Calu3 (cell line): ENCODE measurements at regions not wholly inside any gene's neighbourhood (a gene's known extent, or its start where the extent isn't known, plus 50 kb on each side); places are given as distances from the start of the nearest gene placed in this dataset.

Experiments used
- BruUV-seq: library from RNA; stranded (reverse); fragments of 400-500 nt; replicated peaks from 2 replicates; lab custom pipeline; 2021; lab: Mats Ljungman, UMichigan
- CTCF ChIA-PET: fragments of 300-600 bp; sonication (Branson Sonifier 250); formaldehyde crosslinking; loops from one replicate; lab custom pipeline; 2022; ENCODE audit warnings: antibody characterized with exemption; lab: Charles Lee
- DNase-seq: peaks from one replicate; pipeline ENCODE4 v3.0.0; 2022
- H3K27ac Mint-ChIP-seq: one replicate; pipeline ENCODE4 v1.8.0; 2022; ENCODE audit warnings: mixed read lengths; ENCODE audit not compliant: unreplicated experiment
- H3K27me3 Mint-ChIP-seq: one replicate; pipeline ENCODE4 v1.8.0; 2022; ENCODE audit warnings: mixed read lengths; ENCODE audit not compliant: unreplicated experiment
- H3K36me3 Mint-ChIP-seq: one replicate; pipeline ENCODE4 v1.8.0; 2022; ENCODE audit warnings: mild to moderate bottlenecking, moderate library complexity, mixed read lengths; ENCODE audit not compliant: insufficient read depth, unreplicated experiment
- H3K4me1 Mint-ChIP-seq: one replicate; pipeline ENCODE4 v1.8.0; 2022; ENCODE audit warnings: mild to moderate bottlenecking, low read depth, mixed read lengths; ENCODE audit not compliant: unreplicated experiment
- H3K4me3 Mint-ChIP-seq: one replicate; pipeline ENCODE4 v1.8.0; 2022; ENCODE audit warnings: mild to moderate bottlenecking, low read depth, moderate library complexity, mixed read lengths; ENCODE audit not compliant: unreplicated experiment
- H3K9me3 Mint-ChIP-seq: one replicate; pipeline ENCODE4 v1.8.0; 2022; ENCODE audit warnings: low read depth, mixed read lengths; ENCODE audit not compliant: unreplicated experiment
- CTCF ChIP-seq: fragments of 200-600 bp; IDR thresholded peaks from one replicate; pipeline ENCODE4 v1.8.0; 2022; ENCODE audit warnings: antibody characterized with exemption; ENCODE audit not compliant: unreplicated experiment
- intact Hi-C: fragments of 100-400 bp; cut with micrococcal nuclease; formaldehyde crosslinking; loops from one replicate; pipeline ENCODE4 v1.10.0; 2022; ENCODE audit not compliant: unreplicated experiment

GRCh38 chr20:17808357-17808756 is 108.6 kb downstream of the BANF2 start:
- no TSS peak for BruUV-seq
- no peak overlapping the region for H3K27ac Mint-ChIP-seq
- no peaks in the 10 kb centered on the region for H3K27me3 Mint-ChIP-seq
- intact Hi-C loops = no loop called here
- no peak for TF ChIP-seq CTCF
- no peaks in the 10 kb centered on the region for H3K36me3 Mint-ChIP-seq
- H3K4me1 Mint-ChIP-seq = no peaks in the 10 kb centered on the region
- no peak overlapping the region for H3K4me3 Mint-ChIP-seq
- CTCF ChIA-PET = no interaction called here
- H3K9me3 Mint-ChIP-seq = no peaks in the 10 kb centered on the region
- no peak for DNase-seq

GRCh38 chr20:17807651-17808050 is 107.9 kb downstream of the BANF2 start:
- Mint-ChIP-seq H3K27ac (no peak overlapping the region), H3K4me3 (no peak overlapping the region), H3K36me3 (no peaks in the 10 kb centered on the region), H3K27me3 (no peaks in the 10 kb centered on the region), H3K4me1 (no peaks in the 10 kb centered on the region), H3K9me3 (no peaks in the 10 kb centered on the region)
- no peak for TF ChIP-seq CTCF
- intact Hi-C loops = no loop called here
- no peak for DNase-seq
- no TSS peak for BruUV-seq
- CTCF ChIA-PET = no interaction called here

DNA sequence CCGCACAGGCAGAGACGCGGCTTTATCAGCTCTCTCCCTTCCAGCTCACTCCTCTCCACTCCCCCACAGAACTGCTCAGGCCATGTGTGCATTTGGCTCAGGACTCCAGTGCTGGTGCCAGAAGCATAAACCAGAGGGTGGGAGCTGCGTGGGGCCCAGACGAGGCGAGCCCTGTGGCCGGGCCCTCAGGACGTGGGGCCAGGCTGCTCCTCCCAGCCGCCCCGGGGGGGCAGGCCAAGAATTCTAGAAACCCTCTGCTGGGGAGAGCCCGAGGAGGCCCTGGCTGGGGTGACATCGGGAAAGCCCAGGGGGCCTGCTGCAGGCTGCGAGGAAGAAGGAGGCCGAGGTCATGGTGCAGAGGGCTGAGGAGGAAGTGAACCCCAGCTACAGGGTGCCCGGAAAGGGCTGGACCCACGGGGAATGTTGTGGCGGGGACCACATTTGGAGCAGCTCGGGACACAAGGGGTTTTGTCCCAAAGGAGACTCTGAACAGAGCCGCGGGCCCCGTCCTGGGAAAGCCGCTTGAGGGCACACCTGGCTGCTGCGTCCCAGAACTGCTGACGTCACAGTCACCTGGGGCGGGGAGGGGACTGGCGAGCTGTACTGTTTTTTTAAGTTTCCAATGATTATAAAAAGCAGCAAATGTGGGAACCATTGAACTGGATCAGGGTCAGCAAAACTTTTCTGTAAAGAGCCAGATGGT is 107.1 kb downstream of the BANF2 start:
- Mint-ChIP-seq H3K4me1 (no peaks in the 10 kb centered on the region), H3K27me3 (no peaks in the 10 kb centered on the region), H3K9me3 (no peaks in the 10 kb centered on the region), H3K27ac (no peak overlapping the region), H3K4me3 (no peak overlapping the region), H3K36me3 (no peaks in the 10 kb centered on the region)
- DNase-seq = no peak
- BruUV-seq = no TSS peak
- no peak for TF ChIP-seq CTCF
- intact Hi-C loops = no loop called here
- CTCF ChIA-PET = no interaction called here

- intact Hi-C loops = no loop called here
- CTCF ChIA-PET = no interaction called here
- no peak for TF ChIP-seq CTCF
- H3K27ac Mint-ChIP-seq = no peak overlapping the region
- no peaks in the 10 kb centered on the region for H3K36me3 Mint-ChIP-seq
- no peaks in the 10 kb centered on the region for H3K27me3 Mint-ChIP-seq
- H3K4me1 Mint-ChIP-seq = no peaks in the 10 kb centered on the region
- H3K4me3 Mint-ChIP-seq = no peak overlapping the region
- H3K9me3 Mint-ChIP-seq = no peaks in the 10 kb centered on the region
- DNase-seq = no peak
- BruUV-seq = no TSS peak
Observed at GRCh38 chr20:17806107-17806506, 106.3 kb downstream of the BANF2 start.
